NAMALWA (cell line): ENCODE measurements at regions not wholly inside any gene's neighbourhood (a gene's known extent, or its start where the extent isn't known, plus 50 kb on each side); places are given as distances from the start of the nearest gene placed in this dataset.
A peak's percentile ranks its signal among the peaks of the same experiment; 100 is the strongest.
"Not testable (repeated sequence)": the region's sequence is repeated elsewhere in the genome, so short reads cannot be mapped to it uniquely, and the experiment has no call there.

Source experiments
- DNase-seq: peaks from one replicate; pipeline ENCODE4 v3.0.0-alpha.2; 2015; ENCODE audit warnings: low spot score

DNA sequence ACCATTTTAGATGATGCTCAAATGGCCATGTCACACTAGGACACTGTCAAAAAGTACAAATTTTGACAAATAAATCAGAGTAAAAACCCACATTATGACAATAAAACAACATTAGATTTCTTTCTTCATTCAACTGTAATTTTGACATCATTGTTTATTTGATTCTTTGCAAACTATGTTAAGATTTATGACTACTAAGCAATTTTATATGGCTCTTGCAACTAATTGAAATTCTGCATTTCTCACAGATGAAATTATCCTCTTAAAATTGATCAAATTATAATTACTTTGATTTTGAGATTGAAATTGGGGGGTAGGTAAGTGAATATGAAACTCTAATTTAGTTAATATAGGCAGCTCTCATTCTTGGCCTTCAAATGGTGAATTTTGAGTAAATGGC lies 59.8 kb downstream of the ATOH1 start:
- DNase-seq = no peak

GRCh38 chr4:93888768-93889167 lies 60.2 kb downstream of the ATOH1 start:
- no peak for DNase-seq

- DNase-seq = no peak
Observed at GRCh38 chr4:93891244-93891643, 62.7 kb downstream of the ATOH1 start.

DNA sequence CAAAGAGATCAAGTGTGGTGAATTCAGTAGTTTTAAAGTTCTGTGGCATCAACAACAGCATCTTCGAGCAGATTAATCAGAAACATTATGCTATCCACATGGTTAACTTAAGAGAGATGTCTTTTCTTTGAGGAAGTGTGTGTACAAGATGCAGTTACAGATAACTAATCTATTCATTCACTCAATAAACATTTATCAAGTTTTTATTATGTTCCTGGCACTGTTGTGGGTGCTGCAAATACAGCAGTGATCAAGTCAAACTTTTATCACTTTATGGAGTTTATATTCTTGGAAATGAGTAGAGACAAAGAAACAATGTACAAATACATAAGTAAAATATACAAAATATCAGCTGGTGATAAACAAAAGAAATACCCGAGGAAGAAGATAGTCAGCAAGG lies 66.4 kb downstream of the ATOH1 start:
- DNase-seq = no peak

- no peak for DNase-seq
Observed at GRCh38 chr4:93896516-93896915, 68.0 kb downstream of the ATOH1 start.

GRCh38 chr4:93897559-93897958 lies 69.0 kb downstream of the ATOH1 start:
- peak; percentile 58 for DNase-seq

DNA sequence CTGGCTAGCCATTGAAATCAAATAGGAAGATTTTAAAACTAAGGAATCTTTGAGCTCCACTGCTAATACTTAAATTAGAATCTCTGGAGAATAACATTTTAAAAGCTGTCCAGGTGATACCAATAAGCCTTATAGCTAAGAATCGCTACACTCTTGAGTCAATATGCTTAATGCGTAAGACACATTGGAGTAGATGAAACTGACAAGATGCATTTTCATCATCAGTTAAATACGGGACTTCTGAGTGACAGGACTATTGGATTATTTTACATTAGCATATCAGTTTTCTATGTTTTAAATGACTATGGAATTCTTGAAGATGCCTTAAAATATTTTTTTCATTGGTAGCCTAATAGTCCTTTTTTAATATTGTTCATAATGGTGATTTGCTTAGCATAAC lies 80.2 kb downstream of the ATOH1 start:
- no peak for DNase-seq

- DNase-seq = no peak
Observed at GRCh38 chr4:93911671-93912070, 83.1 kb downstream of the ATOH1 start.

- DNase-seq = no peak
Observed at GRCh38 chr4:93912146-93912545, 83.6 kb downstream of the ATOH1 start.

DNA sequence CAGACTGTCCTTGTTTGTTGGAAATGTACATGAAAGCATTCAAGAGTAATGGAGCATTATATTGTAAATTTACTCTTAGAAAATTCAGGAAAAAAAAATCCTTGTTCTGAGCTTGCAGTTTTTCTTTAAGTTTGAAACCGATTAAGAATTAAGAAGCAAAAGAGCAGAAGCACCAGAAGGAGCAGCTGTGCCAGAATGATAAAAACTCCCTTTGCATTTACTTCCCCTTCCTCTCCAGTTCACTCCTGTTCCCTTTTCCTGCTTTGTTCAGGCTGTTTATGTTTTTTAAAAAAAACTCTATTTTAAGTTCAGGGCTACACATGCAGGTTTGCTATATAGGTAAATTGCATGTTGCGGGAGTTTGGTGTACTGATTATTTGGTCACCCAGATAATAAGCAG lies 90.3 kb downstream of the ATOH1 start:
- DNase-seq = no peak

GRCh38 chr4:93923570-93923969 lies 95.0 kb downstream of the ATOH1 start:
- not testable (repeated sequence) for DNase-seq

- no peak for DNase-seq
Observed at GRCh38 chr4:93947286-93947685, 118.7 kb downstream of the ATOH1 start.

- not testable (repeated sequence) for DNase-seq
Observed at GRCh38 chr4:93950239-93950638, 121.7 kb downstream of the ATOH1 start.

- DNase-seq = no peak
Observed at GRCh38 chr4:93957186-93957585, 128.6 kb downstream of the ATOH1 start.

GRCh38 chr4:93960450-93960849 lies 131.9 kb downstream of the ATOH1 start:
- no peak for DNase-seq

DNA sequence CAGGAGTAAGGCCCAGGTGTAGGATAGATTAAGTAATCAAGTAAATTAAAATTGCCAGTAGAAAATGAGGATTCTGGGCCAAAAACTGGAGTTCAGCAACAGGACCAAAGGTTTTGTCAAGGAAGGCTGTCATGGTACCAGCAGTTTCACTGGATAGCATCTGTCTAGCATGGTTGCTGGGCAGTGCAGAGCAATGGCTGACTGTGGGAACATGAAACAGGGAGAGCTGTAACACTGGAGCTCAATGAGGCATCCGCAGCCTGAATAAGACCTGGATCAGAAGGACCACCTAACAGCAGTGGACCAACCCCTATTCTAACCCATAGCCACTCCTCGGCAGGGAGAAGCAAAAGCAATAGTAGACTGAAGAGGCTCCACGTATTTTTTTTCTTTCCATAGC lies 132.4 kb downstream of the ATOH1 start:
- no peak for DNase-seq

- no peak for DNase-seq
Observed at GRCh38 chr4:93981594-93981993, 153.0 kb downstream of the ATOH1 start.

DNA sequence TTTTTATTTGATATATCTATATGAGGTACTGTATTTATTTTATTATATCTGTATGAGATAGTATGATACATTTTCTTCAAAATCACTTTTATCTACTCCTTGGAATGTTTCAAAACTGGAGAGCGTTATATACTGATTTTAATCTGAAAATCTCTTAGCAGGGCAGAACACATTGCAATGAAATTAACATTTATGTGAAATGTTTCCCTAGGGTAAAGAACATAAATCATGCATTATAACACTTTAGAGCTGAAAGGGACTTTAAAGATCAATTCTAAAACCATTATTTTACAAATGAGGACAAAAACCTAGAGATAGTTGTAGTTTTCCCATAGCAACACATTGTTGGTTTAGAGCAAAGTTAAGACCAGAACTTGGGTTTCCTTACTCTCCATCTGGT lies 153.7 kb downstream of the ATOH1 start:
- no peak for DNase-seq

- DNase-seq = peak; percentile 79
Observed at GRCh38 chr4:93983140-93983539, 154.6 kb downstream of the ATOH1 start.

GRCh38 chr4:93994175-93994994 lies 165.8 kb downstream of the ATOH1 start:
- DNase-seq = peak; percentile 11

GRCh38 chr4:93996895-93997294 lies 168.3 kb downstream of the ATOH1 start:
- DNase-seq = no peak

GRCh38 chr4:94000559-94000958 lies 172.0 kb downstream of the ATOH1 start:
- DNase-seq = no peak

- no peak for DNase-seq
Observed at GRCh38 chr4:94006932-94007331, 178.4 kb downstream of the ATOH1 start.

DNA sequence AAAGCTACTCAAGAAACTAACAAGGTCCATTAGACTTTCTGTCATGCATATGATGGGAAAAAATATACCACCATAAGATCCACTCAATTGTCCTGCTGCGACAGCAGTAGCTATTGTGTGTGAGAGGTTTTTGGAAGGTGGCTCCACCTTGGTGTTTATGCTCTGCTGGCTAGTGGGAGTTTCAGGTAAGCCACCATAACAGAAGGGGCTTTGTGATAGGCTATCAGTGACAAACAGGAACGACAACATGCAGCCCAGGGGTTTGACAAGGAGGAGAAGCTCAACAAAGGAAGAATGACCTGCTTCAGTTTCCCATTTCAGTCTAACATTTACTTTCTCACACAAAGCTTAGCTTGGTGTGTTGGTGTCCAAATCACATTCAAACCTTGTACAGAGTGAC lies 182.6 kb downstream of the ATOH1 start:
- no peak for DNase-seq
